Trophoblast cell (in vitro differentiated cells and primary cell): ENCODE measurements at regions not wholly inside any gene's neighbourhood (a gene's known extent, or its start where the extent isn't known, plus 50 kb on each side); places are given as distances from the start of the nearest gene placed in this dataset.
A peak's percentile ranks its signal among the peaks of the same experiment; 100 is the strongest.

Source experiments
- DNase-seq, 2 donors: peaks; one replicate each; pipeline ENCODE4 v3.0.0-alpha.2; 2016
- H2AFZ ChIP-seq: 2 replicates; pipeline ENCODE4 v1.6.1; 2013; ENCODE audit warnings: low read length, moderate library complexity, mild to moderate bottlenecking; ENCODE audit not compliant: insufficient read depth, poor library complexity
- H2AK5ac ChIP-seq: 2 replicates; pipeline ENCODE4 v1.6.1; 2013; ENCODE audit warnings: mild to moderate bottlenecking, low read length
- H2BK120ac ChIP-seq: 2 replicates; pipeline ENCODE4 v1.6.1; 2013; ENCODE audit warnings: low read length, mild to moderate bottlenecking, moderate library complexity; ENCODE audit not compliant: insufficient read depth, poor library complexity
- H2BK12ac ChIP-seq: 2 replicates; pipeline ENCODE4 v1.6.1; 2013; ENCODE audit warnings: mild to moderate bottlenecking, low read length, moderate library complexity
- H2BK5ac ChIP-seq: 2 replicates; pipeline ENCODE4 v1.6.1; 2013; ENCODE audit warnings: low read length, low read depth, moderate library complexity, mild to moderate bottlenecking; ENCODE audit not compliant: poor library complexity
- H3K14ac ChIP-seq: 2 replicates; pipeline ENCODE4 v1.6.1; 2013; ENCODE audit warnings: mild to moderate bottlenecking, low read length
- H3K18ac ChIP-seq: 2 replicates; pipeline ENCODE4 v1.6.1; 2013; ENCODE audit warnings: mild to moderate bottlenecking, low read length
- H3K23ac ChIP-seq: 2 replicates; pipeline ENCODE4 v1.6.1; 2013; ENCODE audit warnings: low read length
- H3K27ac ChIP-seq: 2 replicates; pipeline ENCODE4 v1.5.1; 2013; ENCODE audit warnings: low read depth, mild to moderate bottlenecking, inconsistent platforms, low read length, moderate library complexity
- H3K27me3 ChIP-seq: 2 replicates; pipeline ENCODE4 v1.6.1; 2013; ENCODE audit warnings: inconsistent platforms, mild to moderate bottlenecking, low read length, moderate library complexity; ENCODE audit not compliant: insufficient read depth
- H3K36me3 ChIP-seq, 2 experiments: 1 replicate in 1 of 2; 2 replicates in 1 of 2; pipeline ENCODE4 v1.6.1; 2013; ENCODE audit warnings: low read length in 2 of 2, mild to moderate bottlenecking in 2 of 2, moderate library complexity in 1 of 2; ENCODE audit not compliant: insufficient read depth in 2 of 2, control insufficient read depth in 1 of 2
- H3K4ac ChIP-seq: 2 replicates; pipeline ENCODE4 v1.6.1; 2013; ENCODE audit warnings: low read depth, mild to moderate bottlenecking, low read length, moderate library complexity
- H3K4me1 ChIP-seq, 2 experiments: 1 replicate in 1 of 2; 2 replicates in 1 of 2; pipeline ENCODE4 v1.6.1; 2013; ENCODE audit warnings: low read length in 2 of 2, mild to moderate bottlenecking in 2 of 2, moderate library complexity in 1 of 2; ENCODE audit not compliant: insufficient read depth in 2 of 2, control insufficient read depth in 1 of 2
- H3K4me2 ChIP-seq: 2 replicates; pipeline ENCODE4 v1.6.1; 2013; ENCODE audit warnings: inconsistent platforms, mild to moderate bottlenecking, low read length, moderate library complexity
- H3K4me3 ChIP-seq: 2 replicates; pipeline ENCODE4 v1.5.1; 2013; ENCODE audit warnings: mild to moderate bottlenecking, low read depth, low read length, inconsistent platforms
- H3K79me1 ChIP-seq: one replicate; pipeline ENCODE4 v1.6.1; 2013; ENCODE audit warnings: low read length
- H3K79me2 ChIP-seq: 2 replicates; pipeline ENCODE4 v1.6.1; 2013; ENCODE audit warnings: low read length, mild to moderate bottlenecking; ENCODE audit not compliant: control insufficient read depth, insufficient read depth, poor library complexity
- H3K9ac ChIP-seq: 2 replicates; pipeline ENCODE4 v1.6.1; 2013; ENCODE audit warnings: mild to moderate bottlenecking, low read length
- H3K9me3 ChIP-seq: 2 replicates; pipeline ENCODE4 v1.6.1; 2013; ENCODE audit warnings: low read depth, mild to moderate bottlenecking, control low read depth, inconsistent platforms, low read length; ENCODE audit not compliant: insufficient read depth
- H4K12ac ChIP-seq: 2 replicates; pipeline ENCODE4 v1.6.1; 2013; ENCODE audit warnings: low read depth, mild to moderate bottlenecking, low read length, moderate library complexity
- H4K8ac ChIP-seq: 2 replicates; pipeline ENCODE4 v1.6.1; 2013; ENCODE audit warnings: low read depth, mild to moderate bottlenecking, low read length, moderate library complexity
- H4K91ac ChIP-seq: one replicate; pipeline ENCODE4 v1.6.1; 2013; ENCODE audit warnings: low read depth, mild to moderate bottlenecking, low read length, moderate library complexity
- WGBS: extraction: QIAGEN DNeasy Blood & Tissue Kit; methylation state at CpG from one replicate; pipeline ENCODE4 v1.1.7; 2013; ENCODE audit warnings: missing lambda C conversion rate; ENCODE audit not compliant: insufficient read length, insufficient coverage; ENCODE audit errors: extremely low coverage; 5-methylcytosine and 5-hydroxymethylcytosine counted together

DNA sequence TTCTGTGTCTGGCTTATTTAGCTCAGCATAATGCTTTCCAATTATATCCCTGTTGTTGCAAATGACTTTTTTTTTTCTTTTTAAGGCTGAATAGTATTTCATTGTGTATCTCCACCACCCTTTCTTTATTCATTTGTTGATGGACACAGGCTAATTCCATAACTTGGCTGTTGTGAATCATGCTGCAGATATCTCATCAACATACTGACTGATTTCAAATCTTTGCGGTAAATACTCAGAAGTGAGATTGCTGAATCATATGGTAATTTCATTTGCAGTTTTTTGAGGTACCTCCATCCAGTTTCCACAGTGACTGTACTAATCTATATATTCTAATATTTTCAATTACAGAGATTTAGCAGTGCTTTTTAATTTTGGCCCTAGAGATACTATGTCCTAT, 266.2 kb downstream of the TMX3 start:
- H4K12ac ChIP-seq, result no peak overlapping the region
- no peak overlapping the region for H3K9ac ChIP-seq
- no peak overlapping the region for H3K14ac ChIP-seq
- H3K4me1 ChIP-seq, result no peaks in the 10 kb centered on the region
- H3K36me3 ChIP-seq, result no peaks in the 10 kb centered on the region
- H3K79me2 ChIP-seq, result no peaks in the 10 kb centered on the region
- H2AK5ac ChIP-seq, result no peak overlapping the region
- H3K4me2 ChIP-seq, result no peak overlapping the region
- H2BK12ac ChIP-seq, result no peak overlapping the region
- no peaks in the 10 kb centered on the region for H3K79me1 ChIP-seq
- H3K18ac ChIP-seq, result no peak overlapping the region
- H3K27ac ChIP-seq, result no peak overlapping the region
- H3K23ac ChIP-seq, result no peak overlapping the region
- no peak overlapping the region for H2AFZ ChIP-seq
- H3K27me3 ChIP-seq, result no peaks in the 10 kb centered on the region
- no peak overlapping the region for H3K4me3 ChIP-seq
- no peak overlapping the region for H2BK5ac ChIP-seq
- no peak overlapping the region for H4K8ac ChIP-seq
- WGBS, result no CpG with 5 or more reads among the region's 1 CpG
- no peak overlapping the region for H2BK120ac ChIP-seq
- no peaks in the 10 kb centered on the region for H3K9me3 ChIP-seq
- H4K91ac ChIP-seq, result no peak overlapping the region
- no peak overlapping the region for H3K4ac ChIP-seq
- peak in 1 of 2 donors; percentile 69 for DNase-seq

DNA sequence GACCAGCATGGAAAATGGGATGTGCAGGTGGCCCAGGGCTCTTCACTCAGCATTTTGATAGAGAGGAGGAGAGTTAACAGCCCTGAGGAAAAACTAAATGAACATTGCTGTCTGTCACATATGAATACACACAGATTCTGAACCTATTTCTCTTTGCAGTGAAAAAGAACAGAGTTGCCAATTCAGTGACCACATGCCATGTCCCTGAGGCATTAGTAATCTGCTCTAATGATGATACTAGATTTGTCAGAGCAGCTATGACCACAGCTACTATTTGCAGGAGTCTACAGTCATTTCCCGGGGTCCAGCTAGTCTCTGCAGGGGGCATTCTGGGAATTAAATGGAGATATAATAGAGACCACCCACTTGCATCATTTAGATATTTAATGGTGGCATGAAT, 267.6 kb downstream of the TMX3 start:
- Histone ChIP-seq H2BK120ac (no peak overlapping the region), H3K27me3 (no peaks in the 10 kb centered on the region), H2BK12ac (no peak overlapping the region), H3K9me3 (no peaks in the 10 kb centered on the region), H4K12ac (no peak overlapping the region), H3K4me1 (no peaks in the 10 kb centered on the region), H3K4ac (no peak overlapping the region), H4K91ac (no peak overlapping the region), H3K27ac (no peak overlapping the region), H3K4me2 (no peak overlapping the region), H2BK5ac (no peak overlapping the region), H3K79me2 (no peaks in the 10 kb centered on the region), H3K9ac (no peak overlapping the region), H3K18ac (no peak overlapping the region), H3K4me3 (no peak overlapping the region), H2AK5ac (no peak overlapping the region), H3K79me1 (no peaks in the 10 kb centered on the region), H3K36me3 (no peaks in the 10 kb centered on the region), H4K8ac (no peak overlapping the region), H2AFZ (no peak overlapping the region), H3K23ac (no peak overlapping the region), H3K14ac (no peak overlapping the region)
- DNase-seq, result peak in 1 of 2 donors; percentile 57
- WGBS, result no CpG with 5 or more reads among the region's 1 CpG

- H4K12ac ChIP-seq, result no peak overlapping the region
- H4K91ac ChIP-seq, result no peak overlapping the region
- no peak overlapping the region for H3K4me2 ChIP-seq
- H3K14ac ChIP-seq, result no peak overlapping the region
- no peak overlapping the region for H2BK12ac ChIP-seq
- H3K4me1 ChIP-seq, result no peaks in the 10 kb centered on the region
- WGBS, result no CpG with 5 or more reads among the region's 6 CpGs
- no peaks in the 10 kb centered on the region for H3K9me3 ChIP-seq
- no peak overlapping the region for H3K18ac ChIP-seq
- H3K23ac ChIP-seq, result no peak overlapping the region
- H2BK120ac ChIP-seq, result no peak overlapping the region
- no peaks in the 10 kb centered on the region for H3K36me3 ChIP-seq
- H3K27ac ChIP-seq, result no peak overlapping the region
- no peak overlapping the region for H3K4me3 ChIP-seq
- no peaks in the 10 kb centered on the region for H3K27me3 ChIP-seq
- H3K79me2 ChIP-seq, result no peaks in the 10 kb centered on the region
- H2BK5ac ChIP-seq, result no peak overlapping the region
- H2AFZ ChIP-seq, result no peak overlapping the region
- H3K9ac ChIP-seq, result no peak overlapping the region
- H3K4ac ChIP-seq, result no peak overlapping the region
- no peak overlapping the region for H2AK5ac ChIP-seq
- no peak overlapping the region for H4K8ac ChIP-seq
- H3K79me1 ChIP-seq, result no peaks in the 10 kb centered on the region
- DNase-seq, result no peak
Observed at GRCh38 chr18:68445668-68446426, 269.1 kb downstream of the TMX3 start.

DNA sequence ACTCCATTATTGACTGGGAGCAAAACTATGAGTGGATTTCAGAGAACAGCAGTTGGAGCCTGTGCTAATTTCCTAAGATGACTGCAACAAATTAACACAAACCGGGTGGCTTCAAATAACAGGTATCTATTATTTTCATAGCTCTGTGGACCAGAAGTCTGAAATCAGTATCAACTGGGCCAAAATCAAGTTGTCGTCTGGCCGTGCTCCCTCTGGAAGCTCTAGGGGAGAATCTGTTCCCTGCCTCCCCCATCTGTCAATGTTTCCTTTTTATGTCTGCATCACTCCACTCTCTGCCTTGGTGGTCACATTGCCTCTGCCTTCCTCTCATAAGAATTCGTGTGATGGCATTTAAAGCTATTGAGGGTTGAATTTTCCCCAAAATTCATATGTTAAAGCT, 269.8 kb downstream of the TMX3 start:
- Histone ChIP-seq H2BK12ac (no peak overlapping the region), H3K79me1 (no peaks in the 10 kb centered on the region), H3K4ac (no peak overlapping the region), H3K79me2 (no peaks in the 10 kb centered on the region), H3K9me3 (no peaks in the 10 kb centered on the region), H3K18ac (no peak overlapping the region), H3K9ac (no peak overlapping the region), H3K4me3 (no peak overlapping the region), H3K27me3 (no peaks in the 10 kb centered on the region), H3K14ac (no peak overlapping the region), H4K8ac (no peak overlapping the region), H3K4me2 (no peak overlapping the region), H2BK5ac (no peak overlapping the region), H2AFZ (no peak overlapping the region), H4K12ac (no peak overlapping the region), H3K27ac (no peak overlapping the region), H3K36me3 (no peaks in the 10 kb centered on the region), H3K23ac (no peak overlapping the region), H3K4me1 (no peaks in the 10 kb centered on the region), H2BK120ac (no peak overlapping the region), H2AK5ac (no peak overlapping the region), H4K91ac (no peak overlapping the region)
- WGBS, result no CpG with 5 or more reads among the region's 4 CpGs
- DNase-seq, result no peak
